ENCODE measurements at regions not wholly inside any gene's neighbourhood (a gene's known extent, or its start where the extent isn't known, plus 50 kb on each side); places are given as distances from the start of the nearest gene placed in this dataset.
"Not testable (repeated sequence)": the region's sequence is repeated elsewhere in the genome, so short reads cannot be mapped to it uniquely, and the experiment has no call there.

- no peak for TF ChIP-seq CTCF (conservative IDR thresholded peaks at IDR 0.05; ENCODE audit: low read depth, low read length)
- H3K4me3 ChIP-seq (ENCODE audit: low read depth, low read length): no peak overlapping the region
- DNase-seq (ENCODE audit: low read depth): no peak
These were observed 190.9 kb upstream of the CDH11 start for GRCh38 chr16:65312795-65313194.

GRCh38 chr16:65312071-65312470 is 190.2 kb upstream of the CDH11 start:
- DNase-seq (ENCODE audit: low read depth): no peak
- no peak overlapping the region for H3K4me3 ChIP-seq (ENCODE audit: low read depth, low read length)
- TF ChIP-seq CTCF (conservative IDR thresholded peaks at IDR 0.05; ENCODE audit: low read depth, low read length): no peak

GRCh38 chr16:65310491-65310890 is 188.6 kb upstream of the CDH11 start:
- not testable (repeated sequence) for DNase-seq (ENCODE audit: low read depth); H3K4me3 ChIP-seq (ENCODE audit: low read depth, low read length)

GRCh38 chr16:65309354-65309753 is 187.5 kb upstream of the CDH11 start:
- no peak for TF ChIP-seq CTCF (conservative IDR thresholded peaks at IDR 0.05; ENCODE audit: low read depth, low read length)
- DNase-seq (ENCODE audit: low read depth): no peak
- no peak overlapping the region for H3K4me3 ChIP-seq (ENCODE audit: low read depth, low read length)

- no peak overlapping the region for H3K4me3 ChIP-seq (ENCODE audit: low read depth, low read length)
- TF ChIP-seq CTCF (conservative IDR thresholded peaks at IDR 0.05; ENCODE audit: low read depth, low read length): no peak
- DNase-seq (ENCODE audit: low read depth): no peak
These were observed 186.6 kb upstream of the CDH11 start for GRCh38 chr16:65308506-65308905.

- no peak for TF ChIP-seq CTCF (conservative IDR thresholded peaks at IDR 0.05; ENCODE audit: low read depth, low read length)
- H3K4me3 ChIP-seq (ENCODE audit: low read depth, low read length): no peak overlapping the region
- no peak for DNase-seq (ENCODE audit: low read depth)
These were observed 185.4 kb upstream of the CDH11 start for GRCh38 chr16:65307286-65307685.

- TF ChIP-seq CTCF (conservative IDR thresholded peaks at IDR 0.05; ENCODE audit: low read depth, low read length): no peak
- no peak for DNase-seq (ENCODE audit: low read depth)
- no peak overlapping the region for H3K4me3 ChIP-seq (ENCODE audit: low read depth, low read length)
These were observed 184.9 kb upstream of the CDH11 start for GRCh38 chr16:65306722-65307121.

- DNase-seq (ENCODE audit: low read depth): no peak
- no peak for TF ChIP-seq CTCF (conservative IDR thresholded peaks at IDR 0.05; ENCODE audit: low read depth, low read length)
- H3K4me3 ChIP-seq (ENCODE audit: low read depth, low read length): no peak overlapping the region
These were observed 184.4 kb upstream of the CDH11 start for GRCh38 chr16:65306300-65306699.
